A673 (cell line): ENCODE measurements at regions not wholly inside any gene's neighbourhood (a gene's known extent, or its start where the extent isn't known, plus 50 kb on each side); places are given as distances from the start of the nearest gene placed in this dataset.

ENCODE experiments used
- CTCF ChIP-seq: fragments of 300-800, 200-600 bp; sonication (generic); conservative IDR thresholded peaks from 2 replicates; pipeline ENCODE4 v1.5.1; 2017; ENCODE audit warnings: low read depth, mild to moderate bottlenecking, antibody characterized with exemption, low read length, moderate library complexity, mixed read lengths
- EZH2 ChIP-seq: fragments of 200-600 bp; sonication (generic); IDR thresholded peaks from 2 replicates; pipeline ENCODE4 v1.6.1; 2017; ENCODE audit warnings: borderline replicate concordance, low read depth, mild to moderate bottlenecking, mixed read lengths, antibody characterized with exemption, low read length; ENCODE audit not compliant: poor library complexity, severe bottlenecking

- TF ChIP-seq CTCF: no peak
- TF ChIP-seq EZH2: no peak
Measured at GRCh38 chr5:159465604-159466003, 135.3 kb upstream of the IL12B start.
